Head of caudate nucleus (tissue), 42 donors: ENCODE measurements at regions not wholly inside any gene's neighbourhood (a gene's known extent, or its start where the extent isn't known, plus 50 kb on each side); places are given as distances from the start of the nearest gene placed in this dataset.

Experiments used
- DNase-seq, 42 donors: peaks; one replicate each; pipeline versions ENCODE4 v3.0.0 to v3.0.0-alpha.2; 2020 to 2021; ENCODE audit warnings: mixed read lengths in 7 of 42
- intact Hi-C: fragments of 100-400 bp; cut with DNase I; formaldehyde crosslinking; loops from one replicate; pipeline ENCODE4 v1.15.0; 2022

DNA sequence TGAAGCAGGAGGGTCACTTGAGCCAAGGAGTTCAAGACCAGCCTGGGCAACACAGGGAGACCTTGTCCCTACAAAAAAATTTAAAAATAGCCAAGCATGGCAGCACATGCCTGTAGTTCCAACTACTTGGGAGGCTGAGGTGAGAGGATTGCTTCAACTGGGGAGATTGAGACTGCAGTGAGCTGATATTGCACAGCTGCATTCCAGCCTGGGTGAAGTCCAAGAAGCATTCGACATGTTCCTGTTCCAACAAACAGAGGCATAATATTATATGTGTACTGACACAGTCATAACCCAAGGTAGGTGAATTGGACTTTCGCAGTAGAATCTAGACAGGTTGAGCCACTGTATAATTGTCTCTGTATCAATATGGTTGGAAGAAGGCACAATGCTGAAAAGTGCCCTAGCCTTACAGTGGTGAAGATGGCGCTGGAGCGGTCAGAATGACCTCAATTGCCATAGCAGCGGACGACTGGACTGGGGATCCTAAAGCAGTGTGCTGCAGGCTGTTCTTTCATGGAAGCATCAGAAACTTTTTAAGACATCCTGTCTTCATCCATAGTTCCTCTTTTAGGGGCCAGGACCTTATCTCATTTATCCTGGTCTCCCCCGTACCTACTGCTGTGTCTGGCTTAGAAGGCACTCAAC, 112.0 kb upstream of the CLDN10 start:
- intact Hi-C loops: no loop called here
- no peak for DNase-seq

DNA sequence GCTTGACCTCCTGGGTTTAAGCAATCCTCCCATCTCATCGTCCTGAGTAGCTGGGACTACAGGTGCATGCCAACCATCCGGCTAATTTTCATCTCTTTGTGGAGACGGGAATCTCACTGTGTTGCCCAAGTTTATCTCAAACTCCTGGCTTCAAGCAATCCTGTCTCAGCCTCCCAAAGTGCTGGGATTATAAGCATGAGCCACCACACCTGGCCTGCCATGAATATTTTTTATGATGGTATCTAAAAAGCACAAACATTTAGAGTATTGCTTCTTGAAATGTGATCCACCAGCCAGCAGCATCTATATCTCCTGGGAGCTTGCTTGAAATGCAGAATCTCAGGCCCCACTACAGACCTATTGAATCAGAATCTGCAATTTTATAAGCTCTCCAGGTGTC, 111.2 kb upstream of the CLDN10 start:
- intact Hi-C loops: no loop called here
- no peak for DNase-seq

DNA sequence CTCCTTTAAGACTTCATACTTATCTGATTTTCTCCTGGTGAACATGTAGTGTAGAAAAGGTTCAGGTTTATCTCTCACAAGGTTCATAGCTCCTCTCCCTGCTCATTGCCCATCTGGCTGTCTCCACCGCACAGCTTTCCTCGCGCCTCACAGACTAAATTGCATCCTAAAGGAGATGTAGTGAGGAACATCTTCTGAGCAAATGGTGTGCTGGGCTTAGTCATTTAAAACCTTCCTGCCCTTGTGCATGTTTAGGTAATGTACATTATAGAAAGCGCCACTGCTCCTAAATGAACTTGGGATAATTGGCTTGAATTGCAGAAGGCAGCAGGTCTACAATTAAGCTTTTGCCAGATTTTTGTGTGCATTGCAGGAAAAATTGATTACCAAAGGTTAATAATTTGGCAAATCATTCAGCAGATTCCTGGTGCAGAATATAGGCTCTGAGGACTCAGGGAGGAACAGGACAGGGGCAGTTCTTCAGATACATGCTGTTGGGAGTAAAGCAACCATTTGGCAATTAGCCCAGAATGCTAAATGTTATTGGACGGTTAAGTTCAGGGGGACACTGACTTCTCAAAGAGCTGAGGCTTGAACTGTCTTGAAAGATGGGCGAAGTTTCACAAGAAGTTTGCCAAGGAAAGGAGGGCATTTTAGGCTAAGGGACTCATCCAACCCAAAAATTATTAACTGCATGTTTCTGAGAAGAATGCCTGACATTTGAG, 108.4 kb upstream of the CLDN10 start:
- DNase-seq: no peak

DNA sequence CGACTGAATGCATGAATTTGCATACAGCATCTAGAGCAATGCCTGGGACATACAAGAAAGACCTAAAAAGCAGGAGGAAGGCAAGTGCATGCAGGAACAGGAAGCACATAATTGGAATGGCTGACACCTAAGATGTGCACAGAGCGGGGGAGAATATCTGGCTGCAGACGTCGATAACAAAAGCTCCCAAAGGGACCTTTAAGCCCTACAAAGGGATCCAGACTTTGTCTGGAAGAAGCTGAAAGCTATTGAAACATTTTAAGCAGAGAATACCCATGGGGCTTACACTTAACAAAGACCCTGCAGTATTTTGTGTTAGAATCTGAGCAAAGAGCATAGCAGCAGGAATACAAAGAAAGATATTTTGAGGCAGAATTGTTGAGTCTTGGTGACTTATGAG, 107.4 kb upstream of the CLDN10 start:
- no peak for DNase-seq
- intact Hi-C loops: no loop called here

More for the DNA sequence above, 108.4 kb upstream of the CLDN10 start:
- intact Hi-C loops: no loop called here

DNA sequence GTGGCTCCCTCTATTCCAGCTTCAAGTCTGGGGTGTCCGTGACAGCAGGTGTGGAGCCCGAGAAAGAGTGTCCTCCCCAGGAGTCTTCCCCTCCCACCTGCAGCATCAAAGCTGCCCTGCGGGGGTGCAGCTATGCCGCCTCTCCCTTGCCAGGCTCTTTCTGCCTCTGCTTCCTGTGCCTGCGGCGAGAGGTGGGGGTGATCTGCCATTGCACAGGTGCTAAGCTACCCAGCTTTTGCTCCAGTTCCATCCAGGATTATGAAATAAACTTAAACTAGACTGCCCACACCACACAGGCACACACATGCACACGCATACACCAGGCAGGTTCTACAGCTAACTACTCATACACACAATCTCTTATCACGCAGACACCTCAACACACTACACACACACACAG, 104.7 kb upstream of the CLDN10 start:
- intact Hi-C loops: no loop called here
- DNase-seq: peak in 41 of 42 donors; percentile 4 to 87 (median 60)

DNA sequence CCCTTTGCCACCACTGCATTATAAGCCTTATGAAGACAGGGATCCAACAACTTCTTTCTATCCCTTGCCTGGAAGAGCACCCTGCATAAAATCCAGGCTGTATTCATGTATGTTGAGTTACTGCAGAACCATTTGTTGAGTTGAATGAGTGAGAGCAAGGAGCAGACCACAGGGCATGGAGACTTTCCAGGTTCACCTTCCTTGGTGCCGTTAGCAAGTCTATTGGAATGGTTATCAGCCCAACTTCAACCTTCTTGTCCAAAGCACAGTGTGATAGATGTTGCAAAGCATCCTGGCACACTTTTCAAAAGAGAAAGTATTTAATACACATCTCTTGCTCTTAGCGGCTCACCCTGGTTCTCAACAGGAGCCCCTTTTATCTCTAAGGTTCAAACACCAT, 100.9 kb upstream of the CLDN10 start:
- no peak for DNase-seq
- intact Hi-C loops: no loop called here

DNA sequence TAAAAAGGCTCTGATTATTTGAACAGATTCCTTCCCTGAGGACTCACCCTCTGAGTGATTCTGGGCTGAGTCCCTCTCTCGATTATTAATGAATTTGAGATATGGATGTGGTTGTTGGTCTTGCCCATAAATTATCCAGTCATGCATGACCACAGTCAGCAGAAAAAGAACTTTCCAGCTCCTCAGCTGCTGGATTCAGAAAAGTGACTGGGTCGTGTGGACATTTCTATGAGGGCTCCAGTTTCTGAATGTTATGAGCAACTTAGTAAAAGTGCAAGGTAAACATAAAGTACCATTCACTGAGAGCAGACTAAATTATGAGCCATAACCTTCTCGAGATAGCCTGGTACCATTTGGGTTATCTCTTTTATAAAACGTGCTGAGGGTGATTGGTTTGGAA, 100.1 kb upstream of the CLDN10 start:
- intact Hi-C loops: no loop called here
- no peak for DNase-seq

DNA sequence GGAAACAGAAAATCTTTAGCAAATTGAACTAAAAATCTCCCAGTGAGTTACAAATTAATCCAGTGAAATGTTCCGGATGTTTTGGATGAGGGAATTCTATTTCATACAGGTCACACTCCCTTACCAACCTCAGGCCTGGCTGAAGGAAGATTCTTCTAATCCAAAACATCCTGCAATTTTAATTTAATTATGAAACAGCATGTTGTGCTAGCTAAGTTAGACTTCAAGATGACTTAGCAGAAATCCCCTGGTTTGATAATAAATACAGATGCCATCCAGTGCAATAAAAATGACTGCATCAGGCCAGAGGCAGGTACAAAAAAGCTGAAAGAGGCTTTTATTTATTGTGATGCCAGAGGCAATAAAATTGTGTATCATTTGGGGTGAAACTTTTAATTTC, 96.7 kb upstream of the CLDN10 start:
- no peak for DNase-seq
- intact Hi-C loops: no loop called here

DNA sequence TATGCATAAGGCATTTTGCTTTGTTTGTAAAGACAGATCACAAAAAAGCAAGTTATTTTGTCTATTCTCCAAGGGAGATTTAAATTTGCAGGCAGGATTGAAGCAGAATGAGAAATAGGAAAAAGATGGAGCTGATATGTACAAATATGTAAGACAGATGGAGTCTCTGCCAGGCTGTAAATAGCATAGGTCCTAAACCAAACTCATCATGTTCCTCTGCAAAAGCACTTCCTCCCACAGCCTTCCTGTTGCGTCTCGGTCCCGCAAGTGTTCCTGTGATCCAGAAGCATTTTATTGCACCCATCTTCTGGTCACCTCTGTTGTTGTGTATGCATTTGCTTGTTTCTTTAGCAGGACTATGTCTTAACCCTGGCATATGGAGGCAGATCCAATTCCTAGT, 95.7 kb upstream of the CLDN10 start:
- intact Hi-C loops: no loop called here
- no peak for DNase-seq

DNA sequence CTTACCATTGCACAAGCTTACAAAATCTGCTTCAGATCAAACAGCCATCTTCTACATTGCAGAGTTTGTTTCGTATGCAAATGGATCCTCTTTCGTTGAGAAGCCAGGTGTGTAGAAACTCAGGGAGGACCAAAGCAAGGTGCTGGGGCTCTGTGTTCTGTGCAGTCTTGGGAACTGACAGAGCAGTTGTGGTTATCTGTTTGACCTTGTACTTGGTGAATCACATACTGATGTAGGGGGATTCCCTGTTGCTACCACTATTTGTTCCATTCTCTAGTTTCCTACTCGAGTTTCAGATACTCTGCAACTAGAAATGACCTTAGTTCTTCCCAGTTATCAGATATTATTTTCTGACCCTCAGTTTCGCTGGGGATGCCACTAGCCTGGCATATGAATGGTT, 95.2 kb upstream of the CLDN10 start:
- DNase-seq: no peak
- intact Hi-C loops: no loop called here

DNA sequence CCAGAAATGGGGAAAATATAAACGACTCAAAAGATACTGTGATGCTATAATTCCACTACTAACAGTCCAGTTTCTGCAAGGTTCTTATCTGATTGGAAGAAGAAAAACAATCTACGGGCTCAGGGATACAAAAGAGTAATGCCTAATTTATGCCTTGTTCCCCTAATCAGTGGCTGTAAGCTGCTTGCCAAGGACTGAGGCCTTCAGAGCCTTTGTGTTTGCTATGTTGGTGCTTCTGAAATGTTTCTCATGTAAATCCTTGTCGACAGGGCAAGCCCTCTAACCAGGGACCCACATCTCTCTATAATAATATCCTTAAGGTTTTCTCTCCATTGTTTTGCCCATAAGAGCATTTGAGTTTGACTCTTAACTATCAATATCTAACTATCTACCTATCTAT, 89.7 kb upstream of the CLDN10 start:
- intact Hi-C loops: no loop called here

DNA sequence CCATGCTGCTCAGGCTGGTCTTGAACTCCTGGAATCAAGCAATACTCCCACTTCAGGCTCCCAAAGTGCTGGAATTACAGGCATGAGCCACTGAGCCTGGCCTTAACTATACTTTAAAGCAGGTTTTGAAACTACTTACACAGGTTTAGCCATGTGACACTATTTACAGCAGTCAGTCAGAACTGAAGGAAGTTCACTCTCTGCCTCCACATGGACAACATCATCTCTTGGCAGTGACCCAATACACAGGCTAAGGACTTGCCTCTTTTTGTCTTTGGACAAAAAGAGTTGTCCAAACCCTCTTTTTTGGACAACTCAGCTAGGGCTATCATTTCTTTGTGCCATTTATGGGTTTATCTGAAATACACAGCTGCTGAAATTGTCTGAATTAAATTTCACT, 89.0 kb upstream of the CLDN10 start:
- DNase-seq: no peak
- intact Hi-C loops: no loop called here

More for the DNA sequence above, 89.7 kb upstream of the CLDN10 start:
- DNase-seq: no peak

DNA sequence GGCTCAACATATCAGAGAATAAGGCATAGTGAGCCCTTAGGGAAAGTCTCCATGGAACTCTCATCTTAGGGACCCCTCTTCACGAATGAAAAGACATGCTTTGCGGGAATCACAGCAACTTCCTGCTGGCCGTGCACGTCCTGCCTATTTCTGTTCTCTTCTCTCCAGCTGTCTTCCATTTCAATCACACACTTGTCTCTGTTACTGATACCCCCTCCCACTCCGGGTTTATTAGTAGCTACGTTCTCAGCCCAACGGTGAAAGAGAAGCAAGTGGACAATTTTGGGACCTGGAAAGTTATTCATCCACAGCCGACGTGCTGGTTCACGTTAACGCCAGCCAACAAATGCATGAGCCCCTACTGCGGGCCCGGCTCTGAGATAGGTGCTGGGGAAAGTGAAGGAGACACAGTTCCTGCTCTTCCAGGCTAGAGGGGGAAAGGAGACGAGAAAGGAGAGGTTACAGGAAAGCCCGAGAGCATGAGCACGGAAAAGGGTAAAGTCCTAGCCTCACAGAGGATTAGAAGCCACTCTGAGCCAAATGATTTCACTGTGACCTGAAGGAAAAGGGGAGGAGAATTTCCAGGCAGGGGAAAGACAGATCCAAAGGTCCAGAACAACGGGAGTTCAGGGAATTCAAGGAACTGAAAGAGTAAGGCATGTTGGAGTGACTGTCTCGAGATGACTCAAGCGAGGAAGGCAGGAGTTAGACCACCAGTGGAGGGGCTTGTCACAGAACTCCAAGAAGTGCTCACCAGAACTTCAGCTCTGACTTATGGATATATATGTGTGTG, 81.8 kb upstream of the CLDN10 start:
- DNase-seq: no peak
- intact Hi-C loops: no loop called here

DNA sequence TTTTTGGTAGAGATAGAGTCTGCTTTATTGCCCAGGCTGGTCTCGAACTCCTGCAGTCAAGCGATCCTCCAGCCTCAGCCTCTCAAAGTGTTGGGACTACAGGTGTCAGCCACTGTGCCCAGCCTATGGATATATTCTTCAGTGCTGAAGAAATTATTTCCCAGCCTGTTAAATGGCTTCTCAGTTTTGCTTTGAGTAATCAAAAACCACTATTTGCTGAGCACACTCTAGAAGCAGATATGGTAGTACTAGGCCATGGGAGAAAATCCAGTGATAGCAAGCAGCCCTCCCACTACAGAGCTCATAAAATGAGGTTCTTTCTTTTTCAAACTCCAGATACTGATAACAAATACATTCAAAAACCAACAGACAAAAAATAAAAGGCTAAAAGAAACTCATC, 80.6 kb upstream of the CLDN10 start:
- no peak for DNase-seq
- intact Hi-C loops: no loop called here

DNA sequence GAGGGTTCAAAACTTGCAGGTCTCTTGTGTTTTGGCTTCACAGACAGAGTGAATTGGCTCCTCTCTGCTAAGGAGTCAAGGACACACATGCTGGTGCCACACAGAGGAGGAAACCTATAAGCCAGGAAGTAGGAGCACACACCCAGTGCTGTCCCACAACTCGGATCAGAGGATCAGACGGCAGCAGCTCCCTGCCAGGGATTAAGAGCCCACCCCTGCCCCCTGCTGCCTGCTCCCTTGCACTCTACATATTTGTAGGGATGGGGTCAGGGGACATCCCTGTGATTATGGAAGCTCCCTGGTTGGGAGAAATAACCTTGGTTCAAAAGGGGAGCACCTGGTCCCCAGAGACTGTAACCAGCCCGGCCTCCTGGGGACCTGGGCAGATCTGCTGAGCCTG, 77.5 kb upstream of the CLDN10 start:
- intact Hi-C loops: no loop called here
- no peak for DNase-seq

DNA sequence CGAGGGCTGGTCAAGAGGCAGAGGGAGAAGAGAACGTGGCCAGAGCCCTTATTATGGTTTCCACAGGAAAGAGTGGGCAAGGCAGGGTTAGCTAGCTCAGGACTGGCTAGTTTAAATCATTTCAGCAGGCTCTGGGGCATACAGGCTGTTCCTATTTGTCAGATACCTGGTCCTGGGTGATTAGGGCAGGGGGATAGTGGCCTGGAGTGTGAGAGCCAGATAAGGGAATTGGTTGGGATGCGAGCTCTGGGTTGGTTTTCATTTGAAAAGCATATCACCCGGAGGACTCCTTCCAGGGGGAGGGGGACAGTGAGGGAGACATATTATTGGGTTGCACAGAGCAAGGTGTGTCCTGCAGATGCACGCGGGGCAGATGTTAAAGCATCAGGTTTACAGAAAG, 75.3 kb upstream of the CLDN10 start:
- DNase-seq: no peak
- intact Hi-C loops: no loop called here

DNA sequence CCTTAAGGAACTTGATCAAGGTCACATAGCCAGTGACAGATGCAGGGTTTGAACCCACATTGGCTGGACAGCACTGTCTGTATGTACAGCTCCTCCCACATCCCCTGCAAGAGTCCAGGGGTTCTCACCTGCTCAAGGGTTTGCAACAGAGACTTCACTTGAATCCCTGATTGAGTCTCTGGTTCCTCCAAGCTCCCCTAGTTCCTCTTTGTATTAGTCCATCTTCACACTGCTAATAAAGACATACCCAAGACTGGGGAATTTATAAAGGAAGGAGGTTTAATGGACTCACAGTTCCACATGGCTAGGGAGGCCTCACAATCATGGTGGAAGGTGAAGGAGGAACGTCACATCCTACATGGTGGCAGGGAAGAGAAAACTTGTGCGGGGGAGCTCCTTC, 72.8 kb upstream of the CLDN10 start:
- intact Hi-C loops: no loop called here
- no peak for DNase-seq

DNA sequence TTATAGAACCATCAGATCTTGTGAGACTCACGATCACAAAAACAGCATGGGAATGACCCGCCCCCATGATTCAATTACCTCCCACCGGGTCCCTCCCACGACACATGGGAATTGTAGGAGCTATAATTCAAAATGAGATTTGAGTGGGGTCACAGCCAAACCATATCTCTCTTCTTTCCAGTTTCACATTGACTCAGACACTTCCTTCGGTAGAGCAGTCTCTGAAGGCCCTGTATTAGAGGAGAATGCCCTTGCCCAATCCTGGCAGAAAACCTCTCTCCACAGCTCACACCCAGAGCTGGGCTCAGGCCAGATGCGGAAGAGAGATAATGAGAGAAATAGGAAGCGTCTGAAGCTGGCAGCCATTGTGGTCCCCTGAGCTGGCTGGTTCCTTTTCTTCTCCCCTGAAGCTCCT, 72.4 kb upstream of the CLDN10 start:
- DNase-seq: peak in 29 of 42 donors; percentile 2 to 50 (median 27)
- intact Hi-C loops: no loop called here

DNA sequence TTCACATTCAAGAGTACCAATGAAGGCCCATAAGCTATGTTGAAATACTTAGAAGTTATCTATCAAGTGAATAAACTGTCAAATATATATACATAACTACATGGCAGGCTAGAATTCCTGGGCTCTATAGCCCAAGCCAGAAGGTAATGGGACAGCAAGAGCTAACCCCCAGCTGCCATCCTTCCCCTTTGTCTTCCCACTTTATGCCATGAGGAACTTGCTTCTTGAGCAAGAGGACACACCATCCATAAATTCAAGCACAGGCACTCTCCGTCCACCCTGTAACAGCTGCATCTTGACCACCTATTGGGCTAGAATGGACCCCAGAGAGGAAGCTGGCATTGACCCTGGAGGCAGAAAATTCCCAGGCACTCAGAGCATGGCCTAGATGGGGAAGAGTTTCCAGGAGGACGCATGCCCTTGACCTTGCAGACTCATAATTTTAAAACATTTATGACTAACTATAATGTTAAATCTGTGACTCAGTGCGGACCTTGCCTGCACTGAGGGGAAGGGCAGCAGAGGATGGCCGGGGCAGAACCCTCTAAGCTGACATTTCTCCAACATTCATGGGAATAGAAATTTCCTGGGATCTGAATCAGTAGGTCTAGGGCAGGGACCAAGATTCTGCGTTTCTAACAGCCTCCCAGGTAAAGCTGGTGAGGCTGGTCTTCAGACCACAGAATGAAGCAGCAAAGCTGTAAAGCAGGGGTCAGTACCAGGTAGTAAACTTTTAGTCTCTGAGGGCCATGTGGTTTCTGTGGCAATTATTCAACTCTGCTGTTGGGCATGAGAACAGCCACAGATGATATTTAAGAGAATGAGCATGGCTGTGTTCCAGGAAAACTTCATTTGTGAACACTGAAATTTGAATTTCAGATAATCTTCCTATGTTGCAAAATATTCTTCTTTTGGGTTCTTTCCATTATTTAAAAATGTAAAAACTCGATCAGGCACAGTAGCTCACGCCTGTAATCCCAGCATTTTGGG, 71.4 kb upstream of the CLDN10 start:
- intact Hi-C loops: no loop called here

More for the DNA sequence above, 71.4 kb upstream of the CLDN10 start:
- DNase-seq: peak in 2 of 42 donors; percentile 25 to 30
